Smooth muscle cell of the brain vasculature (primary cell): ENCODE measurements at regions not wholly inside any gene's neighbourhood (a gene's known extent, or its start where the extent isn't known, plus 50 kb on each side); places are given as distances from the start of the nearest gene placed in this dataset.

Experiments used
- DNase-seq: peaks from one replicate; pipeline ENCODE4 v3.0.0-alpha.2; 2012; ENCODE audit warnings: low read depth, low spot score

DNA sequence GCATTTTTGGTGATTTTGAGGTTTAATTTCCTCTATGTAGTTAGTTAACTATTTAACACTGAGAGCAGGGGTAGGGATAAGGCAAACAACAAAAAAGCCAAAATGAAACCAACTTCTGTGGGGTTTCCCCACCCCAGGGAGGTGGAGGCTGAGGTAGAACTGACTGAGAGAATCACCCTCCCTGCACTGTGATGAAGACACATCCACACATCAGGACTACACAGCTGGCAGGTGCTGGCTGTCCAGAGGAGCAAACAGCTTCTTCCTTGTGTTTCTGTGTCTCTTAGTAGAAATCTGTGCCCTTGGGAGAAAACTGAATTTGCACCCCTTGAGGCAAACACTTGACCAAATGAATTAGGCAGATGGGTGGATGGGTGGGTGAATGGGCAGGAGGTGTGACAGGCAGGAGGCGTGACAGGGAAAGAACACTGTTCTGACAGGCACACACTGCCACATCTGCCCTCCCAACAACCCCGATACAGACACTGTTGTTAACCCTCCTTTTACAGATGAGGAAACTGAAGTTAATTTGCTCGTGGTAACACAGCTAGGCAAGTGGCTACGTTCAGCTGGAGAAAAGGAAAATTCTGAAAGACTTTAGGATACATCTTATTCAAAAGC, 62.9 kb upstream of the AMZ2 start:
- DNase-seq = no peak

DNA sequence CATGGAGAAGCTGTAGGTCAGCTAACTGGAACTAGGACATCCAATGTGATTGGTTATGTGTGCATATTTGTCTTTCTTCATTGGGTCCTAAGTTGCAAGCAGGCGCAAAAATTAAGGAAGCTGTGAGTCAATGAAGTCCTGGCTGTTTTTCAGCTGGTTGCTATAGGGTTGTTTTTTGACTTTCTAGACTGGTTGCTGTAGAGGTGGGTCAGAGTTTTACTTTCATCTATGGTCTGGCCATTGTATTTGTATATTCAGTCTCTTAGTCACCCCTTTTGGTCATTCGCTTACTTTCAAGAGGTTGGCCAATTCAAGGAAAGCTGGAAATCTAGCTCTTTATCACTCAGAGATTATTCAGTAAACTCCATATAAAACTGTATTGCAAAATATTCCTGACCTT, 62.0 kb upstream of the AMZ2 start:
- no peak for DNase-seq

DNA sequence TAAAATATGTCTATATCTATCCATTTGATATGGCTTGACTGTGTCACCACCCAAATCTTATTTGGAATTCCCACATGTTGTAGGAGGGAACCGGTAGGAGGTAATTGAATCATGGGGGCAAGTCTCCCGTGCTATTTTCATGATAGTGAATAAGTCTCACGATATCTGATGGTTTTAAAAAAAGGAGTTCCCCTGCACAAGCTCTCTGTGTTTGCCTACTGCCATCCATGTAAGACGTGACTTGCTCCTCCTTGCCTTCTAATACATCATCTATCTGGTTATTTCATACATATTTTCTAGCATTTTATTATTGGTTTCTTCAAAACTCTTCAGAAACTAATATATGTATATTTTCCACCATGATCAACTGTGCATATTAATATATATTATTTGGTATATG, 57.3 kb upstream of the AMZ2 start:
- DNase-seq = no peak

DNA sequence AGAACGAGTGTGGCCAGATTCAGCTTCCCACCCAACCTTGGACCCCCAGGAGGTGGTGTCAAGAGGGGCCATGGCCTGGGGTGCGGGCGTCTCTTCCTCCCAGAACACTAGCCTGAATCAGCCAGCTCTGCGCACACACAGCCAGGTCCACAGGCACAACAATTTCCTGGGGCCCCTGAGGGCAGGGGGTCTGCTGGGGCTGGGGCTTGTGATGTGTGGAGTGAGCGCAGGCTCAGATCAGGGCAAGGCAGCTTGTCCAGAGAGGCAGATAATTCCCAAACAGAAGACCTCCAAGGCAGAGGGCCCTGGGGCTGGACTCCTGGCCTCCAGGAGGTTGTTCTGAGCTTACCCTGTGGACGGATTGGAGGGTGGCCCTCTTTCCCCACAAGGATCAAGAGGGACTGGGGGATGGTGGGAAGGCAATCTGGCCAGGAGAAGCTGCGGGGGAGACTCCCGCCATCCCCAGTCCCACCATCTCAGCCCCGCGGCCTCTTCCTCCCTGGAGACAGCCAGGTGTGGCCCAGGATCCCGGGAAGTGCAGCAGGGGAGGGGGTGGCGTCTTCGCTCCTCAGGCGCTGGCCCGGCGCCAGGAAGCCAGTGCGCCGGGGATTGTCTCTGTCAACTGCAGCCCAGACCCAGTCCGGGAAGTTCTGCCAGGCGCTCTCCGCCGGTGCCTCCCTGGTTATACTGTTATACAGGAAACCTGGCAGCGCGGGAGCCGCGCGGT, 52.0 kb upstream of the AMZ2 start:
- no peak for DNase-seq

DNA sequence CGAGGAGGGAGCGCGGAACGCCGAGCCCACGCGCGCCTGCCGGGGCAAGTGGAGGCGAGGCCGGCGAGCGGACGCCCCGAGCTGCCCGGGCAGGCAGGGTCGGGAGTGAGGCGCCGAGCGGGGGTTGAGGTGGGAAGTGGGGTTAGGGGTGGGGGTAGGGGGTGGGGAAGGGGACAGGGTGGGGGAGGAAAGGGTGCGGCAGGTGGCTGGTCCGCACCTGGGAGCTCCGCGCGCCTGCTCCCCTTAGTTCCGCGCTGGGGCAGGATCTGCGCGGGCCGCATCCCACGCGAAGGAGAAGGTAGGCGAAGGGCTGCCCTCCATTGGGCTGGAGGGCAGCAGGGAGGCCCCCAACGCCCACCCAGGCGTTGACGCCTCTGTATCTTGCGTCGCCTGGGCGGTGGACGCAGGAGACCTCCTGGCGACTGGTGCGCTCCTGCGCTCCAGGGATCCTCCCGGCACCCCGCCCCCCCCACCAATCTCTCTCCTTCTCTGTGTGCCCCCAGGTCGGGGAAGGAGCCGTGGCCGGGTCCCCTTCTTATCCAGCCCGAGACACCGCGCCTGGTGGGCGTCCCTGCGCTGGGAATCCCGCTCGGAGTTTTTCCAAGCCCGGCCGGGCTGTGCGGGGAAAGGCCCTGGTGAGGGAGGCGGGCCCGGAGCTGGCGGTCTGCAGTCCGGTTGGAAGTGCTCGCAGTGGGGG, 51.3 kb upstream of the AMZ2 start:
- DNase-seq = no peak

DNA sequence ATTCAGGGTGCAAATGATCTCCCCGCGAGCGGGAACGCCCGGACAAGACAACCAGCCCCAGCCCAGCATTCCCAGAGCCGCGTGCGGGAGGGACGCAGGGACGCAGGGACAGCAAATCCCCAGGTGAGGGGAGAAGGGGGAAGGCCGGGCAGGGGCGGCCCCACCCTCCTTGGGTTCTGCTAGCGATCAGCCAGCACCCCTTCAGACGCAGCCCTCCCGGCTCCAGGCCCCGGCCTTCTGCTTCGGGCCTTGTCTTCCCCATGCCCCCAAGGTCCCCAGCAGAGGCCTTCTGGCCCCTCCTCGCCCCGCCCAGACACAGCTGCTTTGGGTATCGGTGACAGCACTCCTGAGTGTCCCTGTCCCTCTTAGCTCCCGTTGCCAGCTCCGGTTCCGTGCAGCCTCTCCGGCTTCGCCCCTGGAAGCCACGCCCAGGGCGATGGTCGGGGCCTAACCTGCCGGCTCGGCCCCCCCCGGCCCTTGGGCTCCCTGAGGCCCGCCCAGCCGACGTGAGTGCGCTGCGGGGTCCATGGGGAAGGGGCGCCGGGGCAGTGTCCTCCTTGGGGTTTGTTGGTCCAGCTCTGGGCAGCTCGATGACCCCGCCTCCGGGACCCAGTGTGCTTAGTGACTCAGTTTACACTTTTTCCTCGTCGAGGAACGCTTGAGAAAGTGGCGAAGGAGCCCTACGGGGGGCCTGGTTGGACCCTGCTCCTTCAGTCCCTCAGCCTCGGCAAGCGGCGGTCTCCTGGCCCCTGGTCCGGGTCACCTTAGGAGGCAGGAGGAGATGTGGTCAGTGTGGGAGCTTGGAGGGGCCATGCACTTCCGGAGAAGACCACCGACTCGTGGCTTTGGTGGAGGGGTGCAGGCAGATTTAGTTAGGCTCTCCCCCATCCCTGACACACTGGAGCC, 50.5 kb upstream of the AMZ2 start:
- DNase-seq = no peak

DNA sequence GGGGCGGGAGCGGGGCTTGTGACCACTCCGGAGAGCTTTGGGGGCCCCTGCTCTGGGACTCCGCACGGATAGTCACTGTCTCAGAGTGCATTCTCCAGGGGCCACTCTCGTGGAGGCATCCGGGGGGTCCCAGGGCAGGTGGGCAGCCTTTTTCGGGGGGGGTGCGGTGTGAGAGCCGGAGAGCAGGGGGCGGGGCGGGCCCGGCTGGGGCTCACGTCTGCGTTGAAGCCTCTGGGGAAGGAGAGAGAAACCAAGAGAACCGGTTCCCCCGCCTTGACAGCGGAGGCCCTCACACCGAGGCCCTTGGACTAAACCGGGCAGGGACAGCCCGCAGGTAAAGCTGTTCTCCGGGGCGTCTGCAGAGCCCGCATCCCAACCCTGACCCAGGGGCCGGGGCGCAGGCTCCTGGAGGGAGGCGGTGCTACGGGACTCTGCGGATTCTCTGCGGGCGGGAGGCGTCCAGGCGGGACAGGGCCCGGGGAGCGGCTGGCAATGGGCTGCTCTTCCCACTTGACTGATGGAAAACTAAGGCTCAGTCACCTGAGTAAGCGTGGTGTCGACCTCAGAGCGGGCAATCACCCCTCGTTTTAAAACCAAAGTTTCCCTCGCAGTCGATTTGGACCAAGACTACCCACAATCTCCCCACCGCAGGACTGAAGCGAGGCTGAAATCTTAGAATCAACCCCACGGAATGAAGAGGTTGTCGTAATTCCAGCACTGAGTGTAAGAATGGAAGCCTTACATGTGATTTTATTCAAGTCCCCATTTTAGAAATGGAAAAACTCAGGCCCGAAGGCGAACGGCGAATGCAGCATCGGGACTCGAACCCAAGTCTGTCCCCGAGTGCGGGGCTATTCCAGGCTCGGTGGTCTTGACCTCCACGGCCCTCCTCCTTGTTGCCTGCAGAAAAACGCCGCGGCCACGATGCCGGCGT, 49.6 kb upstream of the AMZ2 start:
- no peak for DNase-seq
